ENCODE measurements at regions not wholly inside any gene's neighbourhood (a gene's known extent, or its start where the extent isn't known, plus 50 kb on each side); places are given as distances from the start of the nearest gene placed in this dataset.
"Not testable (repeated sequence)": the region's sequence is repeated elsewhere in the genome, so short reads cannot be mapped to it uniquely, and the experiment has no call there.

GRCh38 chr15:19973718-19974117 lies 567.9 kb downstream of the GOLGA6L6 start:
- no peak for DNase-seq

- DNase-seq = not testable (repeated sequence)
These were observed 569.0 kb downstream of the GOLGA6L6 start for GRCh38 chr15:19972582-19972981.

GRCh38 chr15:19965574-19965973 lies 576.0 kb downstream of the GOLGA6L6 start:
- not testable (repeated sequence) for DNase-seq

GRCh38 chr15:19964480-19964879 lies 577.1 kb downstream of the GOLGA6L6 start:
- DNase-seq = not testable (repeated sequence)

GRCh38 chr15:19956124-19956796 lies 585.3 kb downstream of the GOLGA6L6 start:
- no peak for DNase-seq

GRCh38 chr15:19944261-19944888 lies 597.2 kb downstream of the GOLGA6L6 start:
- DNase-seq = no peak

- DNase-seq = no peak
These were observed 598.1 kb downstream of the GOLGA6L6 start for GRCh38 chr15:19943515-19943914.

GRCh38 chr15:19903281-19903680 lies 638.3 kb downstream of the GOLGA6L6 start:
- DNase-seq = not testable (repeated sequence)

GRCh38 chr15:19902388-19902787 lies 639.2 kb downstream of the GOLGA6L6 start:
- not testable (repeated sequence) for DNase-seq

- DNase-seq = not testable (repeated sequence)
These were observed 640.2 kb downstream of the GOLGA6L6 start for GRCh38 chr15:19901414-19901813.

- no peak for DNase-seq
These were observed 642.4 kb downstream of the GOLGA6L6 start for GRCh38 chr15:19899021-19899824.

GRCh38 chr15:19888811-19889210 lies 652.8 kb downstream of the GOLGA6L6 start:
- not testable (repeated sequence) for DNase-seq

GRCh38 chr15:19844061-19844460 lies 697.5 kb downstream of the GOLGA6L6 start:
- DNase-seq = not testable (repeated sequence)
